GM12878 (cell line): ENCODE measurements at regions not wholly inside any gene's neighbourhood (a gene's known extent, or its start where the extent isn't known, plus 50 kb on each side); places are given as distances from the start of the nearest gene placed in this dataset.

Experiments used
- ATAC-seq: fragments of 200-7000 bp; cut with Tn5 transposase; 3 replicates; pipeline ENCODE4 v1.9.1; 2020; ENCODE audit warnings: mild to moderate bottlenecking, moderate library complexity
- BruUV-seq: library from RNA; stranded (reverse); fragments of 400-500 nt; replicated peaks from 2 replicates; lab custom pipeline; 2021; lab: Mats Ljungman, UMichigan
- CTCF ChIA-PET: fragments of 300-600 bp; sonication (Branson Sonifier 250); formaldehyde crosslinking; extraction: SDS; loops from one replicate; lab custom pipeline; 2021; ENCODE audit warnings: inconsistent platforms; lab: Yijun Ruan, JAX
- POLR2A ChIA-PET: fragments of 350-600 bp; formaldehyde crosslinking; extraction: SDS; loops from one replicate; lab custom pipeline; 2021; ENCODE audit warnings: inconsistent platforms; lab: Charles Lee
- RAD21 ChIA-PET: fragments of 300-600 bp; sonication (Branson Sonifier 250); formaldehyde crosslinking; loops from one replicate; lab custom pipeline; 2023; ENCODE audit warnings: antibody characterized with exemption; ENCODE audit not compliant: unreplicated experiment; lab: Charles Lee
- SMC1A ChIA-PET: fragments of 300-600 bp; sonication (Branson Sonifier 250); formaldehyde crosslinking; loops from one replicate; lab custom pipeline; 2023; ENCODE audit not compliant: unreplicated experiment, uncharacterized antibody; lab: Charles Lee
- DNase-seq: peaks from one replicate; pipeline ENCODE4 v3.0.0-alpha.2; 2011; ENCODE audit warnings: low read depth, low spot score
- FAIRE-seq: peaks from 3 replicates; lab custom pipeline; 2011; peaks lifted over from hg19 to GRCh38; lab: Jason Lieb, UNC
- H2AFZ ChIP-seq: 2 replicates; pipeline ENCODE4 v1.6.0; 2011; ENCODE audit warnings: low read depth, low read length, control low read depth; ENCODE audit not compliant: control insufficient read depth
- H3K27ac ChIP-seq: 2 replicates; pipeline ENCODE4 v1.5.1; 2011; ENCODE audit warnings: control low read depth; ENCODE audit not compliant: control insufficient read depth, insufficient read depth
- H3K27me3 ChIP-seq, 2 experiments: replicated peaks in 1 of 2; 2 replicates each; pipeline versions ENCODE4 v1.6.0 to v1.6.1; 2011; ENCODE audit warnings: low read length in 1 of 2; ENCODE audit not compliant: control insufficient read depth in 2 of 2, insufficient read depth in 2 of 2
- H3K36me3 ChIP-seq, 2 experiments: 2 replicates each; pipeline ENCODE4 v1.5.1; 2011; ENCODE audit warnings: low read length in 1 of 2; ENCODE audit not compliant: control insufficient read depth in 2 of 2, insufficient read depth in 2 of 2
- H3K4me1 ChIP-seq: 2 replicates; pipeline ENCODE4 v1.6.1; 2011; ENCODE audit warnings: mild to moderate bottlenecking, low read length, moderate library complexity, mixed read lengths; ENCODE audit not compliant: control insufficient read depth, insufficient read depth
- H3K4me2 ChIP-seq: 2 replicates; pipeline ENCODE4 v1.6.0; 2011; ENCODE audit warnings: control low read depth; ENCODE audit not compliant: control insufficient read depth, insufficient read depth
- H3K4me3 ChIP-seq: fragments of 200-600 bp; sonication (generic); 2 replicates; pipeline ENCODE4 v1.5.1; 2016
- H3K79me2 ChIP-seq: 2 replicates; pipeline ENCODE4 v1.6.0; 2011; ENCODE audit warnings: low read length; ENCODE audit not compliant: control insufficient read depth, insufficient read depth
- H3K9ac ChIP-seq: 2 replicates; pipeline ENCODE4 v1.8.0; 2011; ENCODE audit warnings: low read length, control low read depth, mixed read lengths; ENCODE audit not compliant: control insufficient read depth, insufficient read depth
- H3K9me3 ChIP-seq: replicated peaks from 3 replicates; pipeline ENCODE4 v1.5.1; 2011; ENCODE audit warnings: mild to moderate bottlenecking, low read length; ENCODE audit not compliant: control insufficient read depth, insufficient read depth
- H4K20me1 ChIP-seq: 2 replicates; pipeline ENCODE4 v1.6.0; 2011; ENCODE audit not compliant: control insufficient read depth, insufficient read depth
- ATF3 ChIP-seq: IDR thresholded peaks from 2 replicates; pipeline ENCODE4 v1.6.1; 2011; ENCODE audit warnings: low read depth, mild to moderate bottlenecking, low read length, moderate library complexity, borderline replicate concordance; ENCODE audit errors: extremely low read depth
- ATF7 ChIP-seq: fragments of 450-650 bp; IDR thresholded peaks from 2 replicates; pipeline ENCODE4 v1.6.1; 2016; ENCODE audit warnings: low read depth, mild to moderate bottlenecking
- EGR1 ChIP-seq, 2 experiments: IDR thresholded peaks; 1 replicate in 1 of 2; 2 replicates in 1 of 2; pipeline ENCODE4 v1.6.1; 2011 to 2012; ENCODE audit warnings: low read depth in 2 of 2, low read length in 2 of 2, borderline replicate concordance in 1 of 2, mild to moderate bottlenecking in 1 of 2, moderate library complexity in 1 of 2
- ELK1 ChIP-seq: IDR thresholded peaks from 2 replicates; pipeline ENCODE4 v1.6.1; 2012; ENCODE audit warnings: low read depth, low read length, improper control_type of control experiment
- FOXM1 ChIP-seq: IDR thresholded peaks from 2 replicates; pipeline ENCODE4 v1.6.1; 2012; ENCODE audit warnings: low read depth, mild to moderate bottlenecking, inconsistent platforms, low read length, moderate library complexity
- GATAD2B ChIP-seq: fragments of 450-650 bp; conservative IDR thresholded peaks from 2 replicates; pipeline ENCODE4 v1.6.1; 2017; ENCODE audit warnings: low read depth, mild to moderate bottlenecking, moderate library complexity
- HCFC1 ChIP-seq: fragments of 150-350 bp; IDR thresholded peaks from 2 replicates; pipeline ENCODE4 v1.6.1; 2014; ENCODE audit warnings: low read length
- RBBP5 ChIP-seq: fragments of 200-600 bp; sonication (generic); conservative IDR thresholded peaks from 2 replicates; pipeline ENCODE4 v1.6.1; 2016
- SP1 ChIP-seq: IDR thresholded peaks from one replicate; pipeline ENCODE4 v1.6.1; 2011; ENCODE audit warnings: low read depth, low read length
- SREBF2 ChIP-seq: IDR thresholded peaks from 2 replicates; pipeline ENCODE4 v1.6.1; 2012; ENCODE audit warnings: mild to moderate bottlenecking, low read length
- TAF1 ChIP-seq: IDR thresholded peaks from 2 replicates; pipeline ENCODE4 v1.6.1; 2011; ENCODE audit warnings: mild to moderate bottlenecking, low read depth, low read length, borderline replicate concordance
- TCF7 ChIP-seq: IDR thresholded peaks from 2 replicates; pipeline ENCODE4 v1.6.1; 2014; ENCODE audit warnings: antibody characterized with exemption, borderline replicate concordance
- USF2 ChIP-seq: IDR thresholded peaks from 2 replicates; pipeline ENCODE4 v1.6.1; 2011; ENCODE audit warnings: low read depth, low read length, improper control_type of control experiment, borderline replicate concordance
- ZNF384 ChIP-seq: IDR thresholded peaks from 2 replicates; pipeline ENCODE4 v1.6.1; 2012; ENCODE audit warnings: low read depth, mild to moderate bottlenecking, low read length, improper control_type of control experiment, borderline replicate concordance
- ZNF622 ChIP-seq: fragments of 450-650 bp; IDR thresholded peaks from 2 replicates; pipeline ENCODE4 v1.6.1; 2017; ENCODE audit warnings: mild to moderate bottlenecking, inconsistent platforms
- WGBS: methylation state at CpG from one replicate; pipeline ENCODE4 v1.1.6; 2016; ENCODE audit warnings: low lambda C conversion rate; ENCODE audit not compliant: insufficient replicate concordance, insufficient coverage; ENCODE audit errors: missing lambda C conversion rate; 5-methylcytosine and 5-hydroxymethylcytosine counted together
- in situ Hi-C: fragments of 300-500 bp; cut with MboI; formaldehyde crosslinking; loops from 9 replicates; pipeline ENCODE4 v1.14.3; 2018; ENCODE audit warnings: mixed read lengths
- intact Hi-C: fragments of 100-400 bp; cut with micrococcal nuclease; formaldehyde crosslinking; loops from one replicate; pipeline ENCODE4 v1.14.2; 2022; ENCODE audit not compliant: unreplicated experiment
- TF ChIP-seq, protein P1 (sequence below): fragments of 450-650 bp; IDR thresholded peaks from 2 replicates; pipeline ENCODE4 v1.6.1; 2017; ENCODE audit warnings: borderline replicate concordance
- TF ChIP-seq, protein P2 (sequence below): fragments of 150-350 bp; IDR thresholded peaks from 2 replicates; pipeline ENCODE4 v1.6.1; 2016; ENCODE audit warnings: low read depth, low read length

GRCh38 chr9:108683245-108683644 lies 172.5 kb downstream of the ACTL7B start (continued):
- TF ChIP-seq ZNF384 (no peak), RBBP5 (no peak), SREBF2 (no peak), USF2 (no peak), EGR1 (IDR thresholded peaks at IDR 0.05; ENCODE audit: borderline replicate concordance in 1 of 2, low read depth in 2 of 2, low read length in 2 of 2) (no peak), GATAD2B (no peak)
- TF ChIP-seq, protein P1, sequence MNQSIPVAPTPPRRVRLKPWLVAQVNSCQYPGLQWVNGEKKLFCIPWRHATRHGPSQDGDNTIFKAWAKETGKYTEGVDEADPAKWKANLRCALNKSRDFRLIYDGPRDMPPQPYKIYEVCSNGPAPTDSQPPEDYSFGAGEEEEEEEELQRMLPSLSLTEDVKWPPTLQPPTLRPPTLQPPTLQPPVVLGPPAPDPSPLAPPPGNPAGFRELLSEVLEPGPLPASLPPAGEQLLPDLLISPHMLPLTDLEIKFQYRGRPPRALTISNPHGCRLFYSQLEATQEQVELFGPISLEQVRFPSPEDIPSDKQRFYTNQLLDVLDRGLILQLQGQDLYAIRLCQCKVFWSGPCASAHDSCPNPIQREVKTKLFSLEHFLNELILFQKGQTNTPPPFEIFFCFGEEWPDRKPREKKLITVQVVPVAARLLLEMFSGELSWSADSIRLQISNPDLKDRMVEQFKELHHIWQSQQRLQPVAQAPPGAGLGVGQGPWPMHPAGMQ, result no peak

GRCh38 chr9:108681851-108682590 lies 173.8 kb downstream of the ACTL7B start:
- no peak overlapping the region for H3K4me3 ChIP-seq
- intact Hi-C loops (no loop called here), in situ Hi-C loops (no loop called here)
- H3K27ac ChIP-seq, result no peak overlapping the region
- RAD21 ChIA-PET, result no interaction called here
- no TSS peak for BruUV-seq
- no peak overlapping the region for H3K9ac ChIP-seq
- CTCF ChIA-PET, result no interaction called here
- peaks cover 2% of the 10 kb centered on the region; the same call in 1 of the 3 replicates for H3K9me3 ChIP-seq
- POLR2A ChIA-PET, result no interaction called here
- WGBS, result 22% methylated on average over 10 of the region's 10 CpGs
- no peaks in the 10 kb centered on the region for H3K4me1 ChIP-seq
- FAIRE-seq (no peak), ATAC-seq (no peak), DNase-seq (no peak)
- H3K79me2 ChIP-seq, result no peaks in the 10 kb centered on the region
- no peaks in the 10 kb centered on the region; a peak in 1 of 4 replicates for H3K27me3 ChIP-seq
- H4K20me1 ChIP-seq, result no peaks in the 10 kb centered on the region
- no peak overlapping the region for H3K4me2 ChIP-seq
- SMC1A ChIA-PET, result no interaction called here
- no peak overlapping the region for H2AFZ ChIP-seq
- no peaks in the 10 kb centered on the region for H3K36me3 ChIP-seq
- no peak for TF ChIP-seq FOXM1
- TF ChIP-seq, protein P2, sequence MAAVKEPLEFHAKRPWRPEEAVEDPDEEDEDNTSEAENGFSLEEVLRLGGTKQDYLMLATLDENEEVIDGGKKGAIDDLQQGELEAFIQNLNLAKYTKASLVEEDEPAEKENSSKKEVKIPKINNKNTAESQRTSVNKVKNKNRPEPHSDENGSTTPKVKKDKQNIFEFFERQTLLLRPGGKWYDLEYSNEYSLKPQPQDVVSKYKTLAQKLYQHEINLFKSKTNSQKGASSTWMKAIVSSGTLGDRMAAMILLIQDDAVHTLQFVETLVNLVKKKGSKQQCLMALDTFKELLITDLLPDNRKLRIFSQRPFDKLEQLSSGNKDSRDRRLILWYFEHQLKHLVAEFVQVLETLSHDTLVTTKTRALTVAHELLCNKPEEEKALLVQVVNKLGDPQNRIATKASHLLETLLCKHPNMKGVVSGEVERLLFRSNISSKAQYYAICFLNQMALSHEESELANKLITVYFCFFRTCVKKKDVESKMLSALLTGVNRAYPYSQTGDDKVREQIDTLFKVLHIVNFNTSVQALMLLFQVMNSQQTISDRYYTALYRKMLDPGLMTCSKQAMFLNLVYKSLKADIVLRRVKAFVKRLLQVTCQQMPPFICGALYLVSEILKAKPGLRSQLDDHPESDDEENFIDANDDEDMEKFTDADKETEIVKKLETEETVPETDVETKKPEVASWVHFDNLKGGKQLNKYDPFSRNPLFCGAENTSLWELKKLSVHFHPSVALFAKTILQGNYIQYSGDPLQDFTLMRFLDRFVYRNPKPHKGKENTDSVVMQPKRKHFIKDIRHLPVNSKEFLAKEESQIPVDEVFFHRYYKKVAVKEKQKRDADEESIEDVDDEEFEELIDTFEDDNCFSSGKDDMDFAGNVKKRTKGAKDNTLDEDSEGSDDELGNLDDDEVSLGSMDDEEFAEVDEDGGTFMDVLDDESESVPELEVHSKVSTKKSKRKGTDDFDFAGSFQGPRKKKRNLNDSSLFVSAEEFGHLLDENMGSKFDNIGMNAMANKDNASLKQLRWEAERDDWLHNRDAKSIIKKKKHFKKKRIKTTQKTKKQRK, result no peak
- no peak for TF ChIP-seq ATF7
- no peak for TF ChIP-seq ELK1
- TF ChIP-seq TCF7, result no peak
- TF ChIP-seq SP1, result no peak
- no peak for TF ChIP-seq TAF1
- TF ChIP-seq HCFC1, result no peak
- no peak for TF ChIP-seq ATF3
- no peak for TF ChIP-seq ZNF622
